Neural progenitor cell (in vitro differentiated cells): ENCODE measurements at regions not wholly inside any gene's neighbourhood (a gene's known extent, or its start where the extent isn't known, plus 50 kb on each side); places are given as distances from the start of the nearest gene placed in this dataset.

Source experiments
- EZH2 ChIP-seq: fragments of 200-600 bp; sonication (generic); IDR thresholded peaks from 2 replicates; pipeline ENCODE4 v1.6.1; 2017; ENCODE audit warnings: antibody characterized with exemption, mild to moderate bottlenecking, moderate library complexity
- EZH2phosphoT487 ChIP-seq: fragments of 200-600 bp; sonication (generic); IDR thresholded peaks from 2 replicates; pipeline ENCODE4 v1.6.1; 2017; ENCODE audit warnings: antibody characterized with exemption
- TF ChIP-seq, protein P1 (sequence below): fragments of 200-600 bp; sonication (generic); IDR thresholded peaks from 2 replicates; pipeline ENCODE4 v1.5.1; 2017; ENCODE audit warnings: antibody characterized with exemption, mild to moderate bottlenecking

DNA sequence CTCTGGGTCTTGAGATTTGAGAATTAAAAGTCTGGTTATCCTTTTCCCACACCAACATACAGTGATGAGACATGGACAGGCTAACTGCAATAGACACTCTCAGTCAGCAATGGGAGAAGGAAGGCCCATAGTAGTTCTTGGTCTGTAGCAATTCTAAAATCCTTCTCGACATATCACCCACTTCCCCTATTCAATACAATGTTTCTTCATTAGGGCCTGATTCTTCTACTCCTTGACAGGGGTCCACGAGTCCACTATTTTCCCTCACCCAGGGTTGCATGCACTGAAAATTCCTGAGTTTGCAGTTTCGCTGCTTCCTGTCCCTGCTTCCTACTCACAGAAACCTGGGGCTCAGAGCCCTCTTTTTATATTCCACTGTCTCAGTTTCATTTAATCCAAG is 402.8 kb downstream of the MAT2B start:
- TF ChIP-seq, protein P1, sequence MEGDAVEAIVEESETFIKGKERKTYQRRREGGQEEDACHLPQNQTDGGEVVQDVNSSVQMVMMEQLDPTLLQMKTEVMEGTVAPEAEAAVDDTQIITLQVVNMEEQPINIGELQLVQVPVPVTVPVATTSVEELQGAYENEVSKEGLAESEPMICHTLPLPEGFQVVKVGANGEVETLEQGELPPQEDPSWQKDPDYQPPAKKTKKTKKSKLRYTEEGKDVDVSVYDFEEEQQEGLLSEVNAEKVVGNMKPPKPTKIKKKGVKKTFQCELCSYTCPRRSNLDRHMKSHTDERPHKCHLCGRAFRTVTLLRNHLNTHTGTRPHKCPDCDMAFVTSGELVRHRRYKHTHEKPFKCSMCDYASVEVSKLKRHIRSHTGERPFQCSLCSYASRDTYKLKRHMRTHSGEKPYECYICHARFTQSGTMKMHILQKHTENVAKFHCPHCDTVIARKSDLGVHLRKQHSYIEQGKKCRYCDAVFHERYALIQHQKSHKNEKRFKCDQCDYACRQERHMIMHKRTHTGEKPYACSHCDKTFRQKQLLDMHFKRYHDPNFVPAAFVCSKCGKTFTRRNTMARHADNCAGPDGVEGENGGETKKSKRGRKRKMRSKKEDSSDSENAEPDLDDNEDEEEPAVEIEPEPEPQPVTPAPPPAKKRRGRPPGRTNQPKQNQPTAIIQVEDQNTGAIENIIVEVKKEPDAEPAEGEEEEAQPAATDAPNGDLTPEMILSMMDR, result no peak
- TF ChIP-seq EZH2phosphoT487, result no peak
- no peak for TF ChIP-seq EZH2
